ENCODE measurements at regions not wholly inside any gene's neighbourhood (a gene's known extent, or its start where the extent isn't known, plus 50 kb on each side); places are given as distances from the start of the nearest gene placed in this dataset.
"Not testable (repeated sequence)": the region's sequence is repeated elsewhere in the genome, so short reads cannot be mapped to it uniquely, and the experiment has no call there.

GRCh38 chr4:177494791-177495190 lies 52.6 kb upstream of the AGA start:
- Histone ChIP-seq H3K36me3 (ENCODE audit: insufficient read depth) (no peaks in the 10 kb centered on the region), H3K4me1 (ENCODE audit: insufficient read depth) (no peaks in the 10 kb centered on the region), H3K4me3 (ENCODE audit: low read depth, low read length) (no peak overlapping the region), H3K27ac (ENCODE audit: low read depth) (no peak overlapping the region)
- no peak for DNase-seq (ENCODE audit: extremely low spot score)
- 88% methylated on average over 2 of the region's 2 CpGs for WGBS

GRCh38 chr4:177495626-177496025 lies 53.4 kb upstream of the AGA start:
- H3K36me3 ChIP-seq (ENCODE audit: insufficient read depth); DNase-seq (ENCODE audit: extremely low spot score); H3K27ac ChIP-seq (ENCODE audit: low read depth); H3K4me1 ChIP-seq (ENCODE audit: insufficient read depth); H3K4me3 ChIP-seq (ENCODE audit: low read depth, low read length): not testable (repeated sequence)
- WGBS: 98% methylated on average over 27 of the region's 27 CpGs

DNA sequence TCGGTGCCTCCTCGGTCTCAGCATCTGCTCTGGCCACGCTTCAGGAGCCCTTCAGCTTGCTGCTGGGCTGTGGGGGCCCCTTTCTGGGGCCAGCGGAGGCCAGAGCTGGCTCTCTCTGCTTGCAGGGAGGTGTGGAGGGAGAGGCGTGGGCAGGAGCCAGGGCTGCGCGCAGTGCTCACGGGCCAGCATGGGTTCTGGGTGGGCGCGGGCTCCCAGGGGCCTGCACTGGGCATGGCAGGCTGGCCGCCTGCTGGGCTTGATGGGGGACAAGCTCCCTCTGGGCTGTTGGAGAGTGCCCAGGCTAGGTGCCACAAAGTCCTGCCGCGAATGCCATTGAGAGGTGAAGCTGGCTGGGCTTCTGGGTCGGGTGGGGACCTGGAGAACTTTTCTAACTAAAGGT lies 57.3 kb upstream of the AGA start:
- no peak for DNase-seq (ENCODE audit: extremely low spot score)
- H3K4me1 ChIP-seq (ENCODE audit: insufficient read depth): no peaks in the 10 kb centered on the region
- no peak overlapping the region for H3K27ac ChIP-seq (ENCODE audit: low read depth)
- H3K36me3 ChIP-seq (ENCODE audit: insufficient read depth): no peaks in the 10 kb centered on the region
- WGBS: 92% methylated on average over 14 of the region's 14 CpGs
- no peak overlapping the region for H3K4me3 ChIP-seq (ENCODE audit: low read depth, low read length)

- Histone ChIP-seq H3K36me3 (ENCODE audit: insufficient read depth) (no peaks in the 10 kb centered on the region), H3K4me1 (ENCODE audit: insufficient read depth) (no peaks in the 10 kb centered on the region), H3K27ac (ENCODE audit: low read depth) (no peak overlapping the region), H3K4me3 (ENCODE audit: low read depth, low read length) (no peak overlapping the region)
- 90% methylated on average over 9 of the region's 9 CpGs for WGBS
- DNase-seq (ENCODE audit: extremely low spot score): no peak
Observed at GRCh38 chr4:177505171-177505615, 63.0 kb upstream of the AGA start.

- H3K4me3 ChIP-seq (ENCODE audit: low read depth, low read length): no peak overlapping the region
- H3K36me3 ChIP-seq (ENCODE audit: insufficient read depth): no peaks in the 10 kb centered on the region
- H3K4me1 ChIP-seq (ENCODE audit: insufficient read depth): no peaks in the 10 kb centered on the region
- no peak for DNase-seq (ENCODE audit: extremely low spot score)
- WGBS: 93% methylated on average over 6 of the region's 6 CpGs
- H3K27ac ChIP-seq (ENCODE audit: low read depth): no peak overlapping the region
Observed at GRCh38 chr4:177508662-177509061, 66.4 kb upstream of the AGA start.

DNA sequence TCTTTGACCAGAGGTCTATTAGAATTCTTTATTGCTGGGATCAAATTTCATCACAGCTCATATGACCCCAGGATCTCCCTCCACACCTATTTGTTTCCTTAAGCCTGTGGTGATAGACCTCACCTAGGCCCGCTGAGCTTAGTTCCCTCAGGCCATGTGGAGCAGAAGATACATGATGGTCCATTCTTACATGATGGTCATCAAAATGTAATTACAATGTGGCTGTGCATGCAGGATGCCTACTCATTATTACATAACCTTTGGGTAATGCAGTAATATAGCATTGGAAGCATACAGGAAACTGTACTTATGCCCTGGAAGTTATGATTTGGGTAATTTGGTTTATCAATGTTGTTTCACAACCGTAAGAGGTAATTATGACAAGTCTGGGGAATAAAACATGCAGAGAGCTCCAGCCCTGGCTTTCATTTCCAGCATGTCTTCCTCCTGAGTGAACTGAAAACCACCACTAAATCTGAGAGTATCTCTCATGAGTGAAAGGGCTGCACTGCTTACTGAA lies 67.0 kb upstream of the AGA start:
- Histone ChIP-seq H3K36me3 (ENCODE audit: insufficient read depth) (no peaks in the 10 kb centered on the region), H3K4me1 (ENCODE audit: insufficient read depth) (no peaks in the 10 kb centered on the region), H3K27ac (ENCODE audit: low read depth) (no peak overlapping the region), H3K4me3 (ENCODE audit: low read depth, low read length) (no peak overlapping the region)
- 71% methylated on average over 2 of the region's 2 CpGs for WGBS
- DNase-seq (ENCODE audit: extremely low spot score): no peak

DNA sequence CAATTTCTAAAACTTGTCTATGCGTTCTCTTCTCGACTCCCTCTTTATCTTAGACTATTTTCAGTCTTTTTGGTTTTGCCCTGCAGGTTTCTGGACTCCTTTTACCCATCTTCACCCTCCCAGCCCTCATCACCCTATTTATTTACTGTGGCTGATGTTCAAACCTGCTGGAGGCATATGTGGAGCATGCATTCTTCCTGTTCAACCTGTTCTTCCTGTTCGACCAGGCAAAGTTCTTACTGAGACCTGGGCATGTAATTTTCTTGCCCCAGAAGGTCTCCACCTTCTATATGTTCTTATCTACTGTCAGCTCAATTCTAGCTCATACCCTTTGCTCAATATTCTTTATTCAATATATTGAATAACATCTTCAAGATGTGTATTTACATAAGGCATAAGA lies 69.4 kb upstream of the AGA start:
- WGBS: 84% methylated on average over 3 of the region's 3 CpGs
- no peak overlapping the region for H3K4me3 ChIP-seq (ENCODE audit: low read depth, low read length)
- H3K4me1 ChIP-seq (ENCODE audit: insufficient read depth): no peaks in the 10 kb centered on the region
- H3K36me3 ChIP-seq (ENCODE audit: insufficient read depth): no peaks in the 10 kb centered on the region
- peak; percentile 70 for DNase-seq (ENCODE audit: extremely low spot score)
- H3K27ac ChIP-seq (ENCODE audit: low read depth): no peak overlapping the region

DNA sequence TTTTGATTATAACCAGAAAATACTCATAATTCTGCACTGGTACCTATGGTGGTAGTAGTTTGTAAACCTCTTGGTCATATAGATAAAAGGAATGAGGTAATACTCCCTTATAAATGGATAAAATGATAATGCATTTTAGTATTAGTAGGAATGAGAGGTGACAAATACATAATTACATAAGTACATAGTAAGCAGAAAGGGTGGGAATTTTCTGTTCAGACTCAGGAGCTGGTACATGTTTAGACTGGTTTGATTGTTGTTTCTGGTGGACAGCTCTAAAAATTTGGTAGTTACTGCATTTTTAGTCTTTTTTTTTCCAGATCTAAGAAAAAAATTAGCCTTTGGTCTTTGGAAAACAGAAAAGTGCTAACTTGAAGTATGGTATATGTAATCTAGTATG lies 70.4 kb upstream of the AGA start:
- no peak for DNase-seq (ENCODE audit: extremely low spot score)
- H3K4me1 ChIP-seq (ENCODE audit: insufficient read depth): no peaks in the 10 kb centered on the region
- no peaks in the 10 kb centered on the region for H3K36me3 ChIP-seq (ENCODE audit: insufficient read depth)
- no peak overlapping the region for H3K27ac ChIP-seq (ENCODE audit: low read depth)
- no peak overlapping the region for H3K4me3 ChIP-seq (ENCODE audit: low read depth, low read length)

DNA sequence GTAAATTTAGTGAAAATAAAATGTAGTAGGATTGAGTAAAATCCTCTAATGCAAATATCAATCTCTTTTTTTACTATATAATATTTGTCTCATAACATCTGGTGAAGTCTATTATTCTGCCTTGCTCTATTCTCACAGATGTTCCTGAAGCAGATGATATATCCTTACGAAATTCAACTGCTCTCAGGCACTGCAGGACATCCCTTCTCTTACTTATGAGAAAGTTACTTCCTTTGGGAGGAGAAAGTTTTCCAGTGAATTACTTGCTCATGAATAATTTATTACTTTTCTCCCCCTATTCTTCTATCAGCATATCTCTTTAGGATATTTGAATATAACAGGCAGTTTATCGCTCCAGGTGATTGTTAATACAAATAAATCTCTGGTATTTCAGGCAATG lies 75.6 kb upstream of the AGA start:
- no peak for DNase-seq (ENCODE audit: extremely low spot score)
- Histone ChIP-seq H3K27ac (ENCODE audit: low read depth) (no peak overlapping the region), H3K4me1 (ENCODE audit: insufficient read depth) (no peaks in the 10 kb centered on the region), H3K4me3 (ENCODE audit: low read depth, low read length) (no peak overlapping the region), H3K36me3 (ENCODE audit: insufficient read depth) (no peaks in the 10 kb centered on the region)
- 87% methylated on average over 2 of the region's 2 CpGs for WGBS

GRCh38 chr4:177519481-177520260 lies 77.4 kb upstream of the AGA start:
- no peak overlapping the region for H3K27ac ChIP-seq (ENCODE audit: low read depth)
- H3K36me3 ChIP-seq (ENCODE audit: insufficient read depth): no peaks in the 10 kb centered on the region
- H3K4me3 ChIP-seq (ENCODE audit: low read depth, low read length): no peak overlapping the region
- no peak for DNase-seq (ENCODE audit: extremely low spot score)
- H3K4me1 ChIP-seq (ENCODE audit: insufficient read depth): no peaks in the 10 kb centered on the region
- 89% methylated on average over 7 of the region's 7 CpGs for WGBS

DNA sequence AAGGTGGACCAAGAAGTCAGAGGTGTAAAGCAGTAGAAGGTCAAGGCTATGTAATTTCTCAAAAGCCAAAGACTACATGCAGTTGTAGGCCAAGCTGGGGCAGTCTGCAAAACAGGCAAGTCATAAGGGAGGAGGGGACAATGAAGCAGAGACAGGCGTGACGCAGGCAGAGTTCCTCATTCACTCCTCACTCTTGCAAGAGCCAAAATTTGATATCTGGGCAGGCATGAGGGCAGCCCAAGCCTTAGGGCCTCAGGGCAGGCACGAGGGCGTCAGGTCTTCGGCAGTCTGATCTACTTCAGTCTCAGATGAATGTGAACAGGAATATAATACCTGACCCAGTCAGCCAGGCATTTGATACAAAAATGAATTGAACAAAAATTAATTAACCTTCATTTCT lies 86.4 kb upstream of the AGA start:
- H3K27ac ChIP-seq (ENCODE audit: low read depth): no peak overlapping the region
- no peaks in the 10 kb centered on the region for H3K36me3 ChIP-seq (ENCODE audit: insufficient read depth)
- 88% methylated on average over 5 of the region's 5 CpGs for WGBS
- no peak for DNase-seq (ENCODE audit: extremely low spot score)
- H3K4me3 ChIP-seq (ENCODE audit: low read depth, low read length): no peak overlapping the region
- no peaks in the 10 kb centered on the region for H3K4me1 ChIP-seq (ENCODE audit: insufficient read depth)

DNA sequence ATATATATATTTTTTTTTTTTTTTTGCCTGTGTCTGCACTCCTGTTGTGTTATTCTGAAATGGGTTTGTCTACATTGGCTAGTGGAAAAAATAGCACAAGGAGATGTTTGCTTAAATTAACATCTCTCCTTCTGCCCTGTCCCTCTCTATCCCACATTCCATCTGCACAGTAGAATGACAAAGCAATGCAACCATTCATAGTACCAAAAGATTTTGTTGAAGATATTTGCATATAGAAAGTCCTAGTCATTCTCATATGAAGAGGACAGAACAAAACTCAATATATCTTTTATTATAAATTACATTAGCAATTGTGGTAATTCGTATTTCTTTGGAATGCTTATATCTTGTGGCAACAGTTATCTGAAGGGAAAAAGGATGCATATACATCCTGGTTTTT lies 88.3 kb upstream of the AGA start:
- H3K27ac ChIP-seq (ENCODE audit: low read depth): no peak overlapping the region
- no peaks in the 10 kb centered on the region for H3K4me1 ChIP-seq (ENCODE audit: insufficient read depth)
- DNase-seq (ENCODE audit: extremely low spot score): no peak
- H3K36me3 ChIP-seq (ENCODE audit: insufficient read depth): no peaks in the 10 kb centered on the region
- no peak overlapping the region for H3K4me3 ChIP-seq (ENCODE audit: low read depth, low read length)
- WGBS: 90% methylated on average over 1 of the region's 1 CpG

DNA sequence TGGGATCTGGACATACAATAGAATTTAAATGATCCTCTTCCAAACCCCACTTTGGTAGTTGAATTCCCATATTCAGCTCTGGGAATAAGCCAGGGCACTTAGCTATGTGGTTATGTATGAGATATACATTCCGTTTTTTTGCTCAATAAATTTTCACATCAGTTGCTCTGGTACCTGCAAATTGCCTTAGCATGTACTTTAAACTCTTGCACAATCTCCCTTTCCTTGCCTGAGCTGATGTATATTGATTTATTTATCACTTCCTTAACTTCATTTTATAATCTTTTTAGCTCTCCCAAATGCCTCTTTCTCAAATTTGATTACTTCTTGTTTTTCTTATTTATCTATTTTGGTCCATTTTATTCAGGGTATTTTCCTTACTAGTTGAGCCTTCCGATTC lies 90.1 kb upstream of the AGA start:
- Histone ChIP-seq H3K4me1 (ENCODE audit: insufficient read depth) (no peaks in the 10 kb centered on the region), H3K4me3 (ENCODE audit: low read depth, low read length) (no peak overlapping the region), H3K27ac (ENCODE audit: low read depth) (no peak overlapping the region), H3K36me3 (ENCODE audit: insufficient read depth) (no peaks in the 10 kb centered on the region)
- no peak for DNase-seq (ENCODE audit: extremely low spot score)
- WGBS: 71% methylated on average over 2 of the region's 2 CpGs

- H3K4me1 ChIP-seq (ENCODE audit: insufficient read depth); DNase-seq (ENCODE audit: extremely low spot score); H3K36me3 ChIP-seq (ENCODE audit: insufficient read depth); H3K27ac ChIP-seq (ENCODE audit: low read depth); H3K4me3 ChIP-seq (ENCODE audit: low read depth, low read length): not testable (repeated sequence)
- 59% methylated on average over 3 of the region's 3 CpGs for WGBS
Observed at GRCh38 chr4:177534841-177535240, 92.6 kb upstream of the AGA start.

DNA sequence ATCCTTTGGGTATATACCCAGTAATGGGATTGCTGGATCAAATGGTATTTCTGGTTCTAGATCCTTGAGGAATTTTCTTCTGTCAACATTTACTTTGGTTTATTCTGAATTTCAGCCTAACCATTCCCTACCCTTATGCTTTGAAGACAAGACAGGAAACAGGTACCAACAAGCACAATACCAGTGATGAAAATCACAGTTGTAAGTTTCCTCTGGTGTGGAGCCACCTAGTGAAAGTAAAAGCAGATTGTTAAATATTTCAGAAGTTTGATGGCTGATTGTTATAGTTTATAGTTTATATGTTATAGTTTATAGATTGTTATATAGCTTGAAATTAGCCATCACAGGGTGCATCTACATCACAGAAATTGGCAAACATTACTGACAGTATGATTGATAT lies 104.5 kb upstream of the AGA start:
- Histone ChIP-seq H3K4me3 (ENCODE audit: low read depth, low read length) (no peak overlapping the region), H3K27ac (ENCODE audit: low read depth) (no peak overlapping the region), H3K4me1 (ENCODE audit: insufficient read depth) (no peaks in the 10 kb centered on the region), H3K36me3 (ENCODE audit: insufficient read depth) (no peaks in the 10 kb centered on the region)
- DNase-seq (ENCODE audit: extremely low spot score): no peak
